GM19023 (cell line): ENCODE measurements at regions not wholly inside any gene's neighbourhood (a gene's known extent, or its start where the extent isn't known, plus 50 kb on each side); places are given as distances from the start of the nearest gene placed in this dataset.
"Not testable (repeated sequence)": the region's sequence is repeated elsewhere in the genome, so short reads cannot be mapped to it uniquely, and the experiment has no call there.

Experiments
- ATAC-seq: cut with Tn5 transposase; IDR thresholded peaks from one replicate; pipeline ENCODE4 v1.9.1; 2021; ENCODE audit warnings: mild to moderate bottlenecking, moderate library complexity; ENCODE audit not compliant: unreplicated experiment

DNA sequence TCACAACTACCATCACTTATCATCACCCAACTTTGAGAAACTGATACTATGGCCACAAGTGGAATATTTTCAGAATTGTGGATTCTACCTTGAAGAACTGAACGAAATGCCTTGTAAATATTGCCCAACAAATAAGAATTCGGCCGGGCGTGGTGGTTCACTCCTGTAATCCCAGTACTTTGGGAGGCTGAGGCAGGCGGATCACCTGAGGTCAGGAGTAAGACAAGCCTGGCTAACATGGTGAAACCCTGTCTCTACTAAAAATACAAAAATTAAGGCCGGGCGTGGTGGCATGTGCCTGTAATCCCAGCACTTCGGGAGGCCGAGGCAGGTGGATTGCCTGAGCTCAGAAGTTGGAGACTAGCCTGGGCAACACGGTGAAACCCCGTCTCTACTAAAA lies 862.7 kb downstream of the ZPLD1 start:
- not testable (repeated sequence) for ATAC-seq

DNA sequence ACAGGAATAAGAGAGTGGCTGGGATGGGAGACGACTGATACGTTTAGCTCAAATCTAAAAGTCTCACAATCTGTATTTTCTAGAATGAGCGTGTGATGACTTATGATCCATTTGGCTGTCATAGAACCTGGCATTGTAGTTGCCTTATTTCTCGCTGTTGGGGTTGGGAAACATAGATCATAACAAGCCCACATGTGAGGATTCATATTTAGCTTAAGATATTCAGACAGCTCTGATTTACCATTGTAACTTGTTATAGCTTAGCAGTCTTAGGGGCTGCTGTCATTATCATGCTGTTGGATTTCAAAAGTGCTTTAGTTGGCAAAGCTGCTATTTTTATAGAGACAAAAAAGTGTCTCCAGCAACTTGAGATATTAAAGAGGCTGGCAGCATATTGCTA lies 871.3 kb downstream of the ZPLD1 start:
- ATAC-seq = no peak

DNA sequence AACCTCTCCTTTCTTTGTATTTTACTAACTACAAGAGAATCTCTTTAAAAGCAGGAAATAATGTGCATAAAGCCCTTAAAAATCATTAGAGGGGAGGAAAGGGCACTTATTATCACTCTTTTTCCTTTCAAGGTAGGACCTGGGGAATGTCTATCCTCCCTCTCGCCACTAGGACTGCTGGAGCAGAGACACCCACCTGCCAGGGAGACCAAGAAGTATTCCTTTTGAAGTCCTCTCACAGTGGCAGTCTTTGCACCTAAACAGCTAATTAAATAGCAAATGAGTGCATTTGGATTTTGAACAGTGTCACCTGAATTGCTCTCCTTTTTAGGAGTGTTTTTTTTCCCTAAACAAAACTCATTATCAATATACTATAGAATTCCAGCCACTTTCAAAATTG lies 874.1 kb downstream of the ZPLD1 start:
- no peak for ATAC-seq

DNA sequence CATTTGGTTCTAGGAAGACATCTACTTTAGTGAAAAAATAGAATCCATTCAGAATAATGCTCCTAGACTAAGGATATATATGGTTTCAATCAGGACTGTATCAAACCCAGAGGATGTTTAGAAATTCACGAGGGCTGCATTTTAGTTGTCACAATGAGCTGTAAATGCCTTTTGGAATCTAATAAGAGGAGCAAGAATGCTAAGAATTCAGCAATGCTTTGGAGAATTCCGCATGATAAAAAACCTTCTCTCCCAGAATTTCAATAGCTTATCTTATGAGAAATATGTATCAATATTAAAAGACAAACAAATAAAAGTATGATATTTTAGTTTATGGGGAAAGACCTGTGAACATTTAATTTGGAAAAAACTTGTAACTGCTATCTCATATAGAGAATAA lies 885.1 kb downstream of the ZPLD1 start:
- ATAC-seq = no peak

DNA sequence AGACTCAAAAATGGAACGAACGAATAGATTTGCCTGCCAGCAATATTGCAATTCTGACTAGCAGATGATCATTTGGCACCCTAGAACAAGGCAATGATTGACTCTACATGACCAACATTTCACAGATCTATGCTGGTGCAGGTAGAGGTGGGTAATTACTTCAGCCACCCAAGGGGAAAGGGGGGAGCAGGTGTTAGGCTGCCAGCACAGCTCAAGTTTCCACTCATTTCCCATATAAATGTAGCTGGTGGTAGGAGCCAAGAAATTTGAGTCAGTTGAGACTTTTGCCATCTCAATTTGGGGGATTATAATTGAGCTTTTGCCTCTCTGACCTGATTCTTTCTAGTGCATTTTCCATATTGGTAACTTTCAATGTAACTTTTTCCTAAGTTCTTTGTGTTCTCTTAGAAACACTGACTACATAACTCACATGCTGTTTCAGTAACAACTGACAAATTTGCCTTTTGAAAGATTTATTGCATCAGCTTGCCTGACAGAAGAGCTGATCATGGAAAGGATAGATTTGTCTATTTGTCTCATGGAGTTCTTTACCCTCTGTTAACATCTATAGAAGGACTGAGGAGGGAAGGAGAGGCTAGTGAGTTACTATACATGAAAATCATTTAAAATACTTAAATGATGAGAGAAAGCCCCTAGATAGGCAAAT lies 902.5 kb downstream of the ZPLD1 start:
- ATAC-seq = no peak

DNA sequence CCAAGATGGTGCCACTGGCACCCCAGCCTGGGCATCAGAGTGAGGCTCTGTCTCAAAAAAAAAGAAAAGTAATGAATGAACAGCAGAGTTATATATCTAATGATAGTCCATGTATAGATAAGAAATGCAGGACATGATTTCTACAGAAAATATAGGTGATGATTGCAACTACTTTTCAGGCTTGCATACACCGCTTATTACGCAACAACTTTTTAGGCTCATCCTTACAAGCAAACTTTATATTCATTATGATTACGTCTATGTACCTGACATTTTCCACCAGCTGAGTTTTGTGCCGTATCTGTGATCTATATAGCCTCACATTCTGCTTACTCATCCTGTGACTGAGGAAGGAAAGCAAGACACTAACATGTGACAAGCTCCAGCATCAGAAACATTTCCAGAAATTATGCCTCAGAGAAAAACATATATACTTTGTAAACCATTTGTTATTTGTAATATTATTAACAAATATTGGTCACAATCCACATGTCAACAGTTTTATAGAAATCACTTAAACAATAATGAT lies 906.3 kb downstream of the ZPLD1 start:
- no peak for ATAC-seq

DNA sequence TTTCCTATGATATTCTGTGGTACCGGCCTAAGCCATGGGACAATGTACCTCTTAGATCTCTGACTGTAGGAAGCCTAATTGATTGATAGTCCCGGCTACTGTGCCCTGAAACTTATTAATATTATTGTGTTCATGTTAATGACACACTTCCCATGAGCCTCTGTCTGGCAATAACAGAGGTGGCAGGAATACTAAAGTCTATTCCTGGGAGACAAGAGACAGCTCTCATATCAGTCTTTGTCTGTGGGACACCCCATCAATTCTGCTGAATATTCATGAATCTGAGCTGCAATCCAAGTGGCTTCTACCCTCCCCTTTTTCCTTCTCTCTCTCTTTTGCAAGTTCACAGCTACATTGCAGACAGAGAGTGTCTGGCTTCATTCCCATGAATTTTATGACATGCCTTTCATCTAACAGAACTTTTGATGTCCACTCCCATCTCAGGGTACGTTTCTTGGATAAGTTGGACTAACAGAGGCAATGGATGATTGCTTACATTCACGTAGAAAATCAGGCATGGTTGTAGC lies 907.5 kb downstream of the ZPLD1 start:
- no peak for ATAC-seq

DNA sequence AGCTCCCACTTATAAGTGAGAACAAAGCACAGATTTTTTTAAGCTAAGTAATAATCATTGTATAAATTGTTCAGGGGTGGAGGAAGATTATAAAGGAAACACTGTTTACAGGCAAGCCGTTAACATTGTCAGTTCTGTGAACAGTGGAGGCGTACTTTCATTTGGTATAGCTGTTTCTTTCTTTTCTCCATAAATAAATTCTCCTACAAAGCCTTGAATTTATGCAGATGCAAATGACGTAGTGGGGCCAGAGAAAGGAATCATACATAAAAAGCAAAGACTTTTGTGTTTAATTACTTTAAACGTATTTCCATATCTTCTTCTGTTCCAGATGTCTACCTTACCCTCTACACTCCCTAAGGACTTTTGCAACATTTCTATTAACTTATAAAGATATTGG lies 914.9 kb downstream of the ZPLD1 start:
- no peak for ATAC-seq

DNA sequence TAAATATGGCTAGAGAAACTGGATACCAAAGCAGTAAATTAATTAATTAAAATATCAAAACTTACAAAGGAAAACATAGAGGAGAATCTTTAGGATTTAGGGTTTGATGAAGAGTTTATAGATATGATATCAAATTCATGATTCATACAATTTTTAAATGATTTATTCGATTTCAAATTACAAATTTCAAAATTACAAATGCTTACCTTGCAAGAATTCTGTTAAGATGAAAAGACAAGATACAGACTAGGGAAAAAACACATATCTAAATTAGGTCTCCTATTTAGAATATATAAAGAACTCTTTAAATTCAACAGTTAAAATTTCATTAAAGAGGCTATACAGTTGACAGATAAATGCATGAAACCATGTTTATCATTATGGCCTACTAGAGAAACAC lies 930.7 kb downstream of the ZPLD1 start:
- no peak for ATAC-seq

DNA sequence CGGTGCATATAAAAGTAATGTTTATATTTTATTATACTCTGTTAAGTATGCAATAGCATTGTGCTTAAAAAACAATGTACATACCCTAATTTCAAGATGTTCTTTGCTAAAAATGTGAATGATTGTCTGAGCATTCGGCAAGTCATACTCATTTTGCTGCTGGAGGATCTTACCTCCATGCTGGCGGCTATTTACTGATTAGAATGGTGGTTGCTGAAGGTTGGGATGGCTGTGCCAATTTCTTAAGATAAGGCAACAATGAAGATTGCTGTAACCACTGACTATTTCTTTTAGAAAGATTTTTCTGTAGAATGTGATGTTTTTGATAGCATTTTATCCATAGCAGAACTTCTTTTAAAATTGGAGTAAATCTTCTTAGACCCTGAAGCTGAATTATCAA lies 932.7 kb downstream of the ZPLD1 start:
- no peak for ATAC-seq

DNA sequence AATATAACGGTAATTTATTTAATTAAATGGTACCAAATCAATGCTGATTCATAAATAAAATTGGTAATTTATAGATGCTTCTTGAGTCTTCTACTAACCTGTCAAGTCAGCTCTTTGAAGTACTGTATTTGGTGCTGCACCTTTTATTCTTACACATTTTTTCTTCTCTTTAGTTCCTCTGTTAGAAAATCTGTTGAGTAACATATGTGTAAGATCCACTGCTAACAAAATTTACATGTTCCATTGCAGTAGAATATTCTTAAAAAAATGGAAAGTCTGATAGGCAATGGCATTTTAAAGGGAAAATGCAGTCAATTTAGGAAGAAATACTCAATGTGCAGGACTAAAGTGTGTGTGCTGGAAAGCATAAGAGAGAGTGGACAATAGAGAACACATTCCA lies 936.6 kb downstream of the ZPLD1 start:
- ATAC-seq = no peak

DNA sequence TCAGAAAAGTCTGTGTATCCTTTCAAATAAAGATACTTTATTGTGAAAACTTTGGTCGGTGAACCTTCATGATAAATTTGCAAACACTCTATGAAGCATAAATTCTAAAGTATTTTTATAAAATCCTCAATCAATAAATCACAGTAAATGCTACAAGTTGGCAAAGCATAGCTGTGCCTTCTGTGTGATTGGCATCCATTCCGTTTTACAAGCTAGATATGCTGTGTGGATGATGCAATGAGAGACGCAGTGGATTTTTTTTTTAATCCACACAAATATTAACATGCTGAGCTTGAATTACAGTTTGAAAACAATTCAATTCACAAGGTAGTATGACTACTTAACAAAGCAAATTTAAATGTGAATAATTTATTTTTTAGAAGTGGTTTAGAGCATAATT lies 937.2 kb downstream of the ZPLD1 start:
- no peak for ATAC-seq

DNA sequence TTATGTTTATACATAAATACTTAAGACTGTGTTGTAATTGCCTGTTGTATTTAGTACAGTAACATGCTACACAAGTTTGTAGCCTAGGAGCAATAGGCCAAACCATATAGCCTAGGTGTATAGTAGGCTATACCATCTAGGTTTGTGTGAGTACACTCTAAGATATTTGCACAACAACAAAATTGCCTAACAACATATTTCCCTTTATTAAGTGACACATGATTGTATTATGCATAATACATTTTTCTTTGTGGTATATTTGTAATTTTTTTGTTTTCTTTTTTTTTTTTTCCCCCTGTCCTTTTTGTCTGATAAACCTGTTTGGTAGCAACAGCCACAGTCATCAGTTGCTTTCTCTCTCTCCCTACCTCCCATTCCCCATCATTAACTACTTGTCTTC lies 945.6 kb downstream of the ZPLD1 start:
- no peak for ATAC-seq

DNA sequence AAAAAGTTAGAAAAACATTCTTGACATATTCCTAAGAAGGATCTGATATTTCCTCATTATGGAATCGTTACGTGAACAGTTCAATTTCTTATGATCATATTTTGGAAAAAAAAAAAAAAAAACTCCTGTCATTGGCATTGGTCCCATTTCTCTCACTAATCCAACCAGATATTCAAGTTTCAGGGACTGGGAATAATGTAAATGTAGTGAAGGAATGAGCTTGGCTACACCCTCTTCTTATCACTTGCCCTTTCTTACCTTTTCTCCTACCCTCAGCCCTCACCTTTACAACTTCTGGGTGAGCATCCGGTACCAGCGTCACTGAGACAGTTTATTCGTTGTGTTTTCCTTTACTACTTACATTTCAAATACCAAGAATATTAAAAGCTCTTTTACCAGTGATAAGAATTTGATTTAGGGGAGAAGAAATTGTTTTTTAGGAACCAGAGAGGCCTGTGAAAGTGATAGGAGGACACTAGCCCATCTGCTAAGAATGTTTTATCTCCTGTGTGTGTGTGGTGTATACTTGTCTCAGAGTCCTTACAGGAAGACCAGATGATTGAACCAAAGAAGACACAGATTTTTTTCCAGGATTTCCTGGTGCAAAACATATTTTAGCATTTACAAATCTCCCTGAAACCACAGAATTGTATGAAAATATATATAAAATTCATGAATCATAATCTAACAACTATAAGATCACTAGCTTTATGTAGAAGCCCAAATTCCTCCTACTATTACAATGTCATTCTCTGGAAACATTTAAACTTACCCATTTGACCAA lies 946.7 kb downstream of the ZPLD1 start:
- no peak for ATAC-seq

DNA sequence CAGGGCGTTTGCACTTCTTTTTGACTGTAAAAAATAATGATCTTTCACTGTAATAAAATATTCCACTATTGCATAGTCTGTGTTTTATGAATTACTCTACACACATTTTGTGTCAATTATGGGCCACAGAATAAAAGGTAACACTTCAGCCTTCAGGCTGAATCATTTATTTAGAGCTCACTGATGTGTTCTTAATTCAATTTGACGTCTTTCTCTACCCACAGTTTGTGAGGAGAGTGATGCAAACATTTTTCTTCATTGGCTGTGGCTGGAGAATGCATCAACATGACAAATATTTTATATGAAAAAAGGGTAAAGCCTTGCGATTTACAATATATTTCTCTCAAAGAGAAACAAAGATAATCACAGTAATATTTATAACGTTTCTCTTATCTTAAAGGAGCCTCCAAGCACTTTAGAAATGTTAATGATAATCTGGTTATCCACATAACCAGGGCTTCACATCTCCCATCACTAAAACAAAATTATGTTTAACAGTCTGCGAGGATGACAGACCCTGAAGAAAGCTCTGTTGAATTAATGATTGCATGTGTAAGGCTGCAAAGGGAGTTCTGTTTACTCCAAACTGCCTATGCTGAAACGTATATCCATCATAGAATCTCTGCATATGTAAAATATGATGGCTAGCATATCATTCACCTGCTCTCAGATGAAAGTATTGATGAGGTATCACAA lies 951.3 kb downstream of the ZPLD1 start:
- ATAC-seq = no peak

DNA sequence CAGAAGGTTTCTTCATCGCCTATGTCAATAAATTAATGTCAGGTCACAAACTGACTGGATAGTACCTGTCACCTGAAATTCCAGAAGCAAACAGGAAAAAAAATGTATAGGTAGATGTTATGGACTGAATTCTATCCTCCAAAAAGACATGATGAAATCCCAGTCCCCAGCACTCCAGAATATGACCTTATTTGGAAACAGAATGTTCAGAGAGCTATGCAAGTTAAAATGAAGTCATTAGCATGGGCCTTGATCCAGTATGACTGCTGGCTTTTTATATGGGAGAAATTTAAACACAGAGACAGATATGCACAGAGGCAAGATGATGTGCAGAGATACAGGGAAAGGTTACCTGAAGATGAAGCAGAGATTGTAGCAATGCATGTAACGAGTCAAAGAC lies 953.4 kb downstream of the ZPLD1 start:
- no peak for ATAC-seq

DNA sequence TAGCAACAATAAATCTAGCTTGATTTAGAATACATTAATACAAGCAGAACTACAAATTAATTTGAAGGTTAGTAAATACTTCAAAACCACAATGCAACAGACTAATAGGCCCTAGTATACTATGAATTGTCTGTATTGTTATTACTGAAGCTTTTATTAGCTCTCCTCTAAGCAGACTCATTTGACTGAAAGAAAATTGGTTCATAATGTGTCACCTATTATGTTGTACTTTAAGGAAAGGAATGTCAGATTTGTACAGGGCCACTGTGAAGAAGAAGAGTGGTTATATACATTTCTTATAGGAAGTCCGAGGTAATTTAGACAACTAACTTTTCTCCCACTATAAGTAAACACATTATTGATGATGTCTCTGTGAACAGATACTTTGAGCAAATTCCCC lies 954.5 kb downstream of the ZPLD1 start:
- no peak for ATAC-seq

DNA sequence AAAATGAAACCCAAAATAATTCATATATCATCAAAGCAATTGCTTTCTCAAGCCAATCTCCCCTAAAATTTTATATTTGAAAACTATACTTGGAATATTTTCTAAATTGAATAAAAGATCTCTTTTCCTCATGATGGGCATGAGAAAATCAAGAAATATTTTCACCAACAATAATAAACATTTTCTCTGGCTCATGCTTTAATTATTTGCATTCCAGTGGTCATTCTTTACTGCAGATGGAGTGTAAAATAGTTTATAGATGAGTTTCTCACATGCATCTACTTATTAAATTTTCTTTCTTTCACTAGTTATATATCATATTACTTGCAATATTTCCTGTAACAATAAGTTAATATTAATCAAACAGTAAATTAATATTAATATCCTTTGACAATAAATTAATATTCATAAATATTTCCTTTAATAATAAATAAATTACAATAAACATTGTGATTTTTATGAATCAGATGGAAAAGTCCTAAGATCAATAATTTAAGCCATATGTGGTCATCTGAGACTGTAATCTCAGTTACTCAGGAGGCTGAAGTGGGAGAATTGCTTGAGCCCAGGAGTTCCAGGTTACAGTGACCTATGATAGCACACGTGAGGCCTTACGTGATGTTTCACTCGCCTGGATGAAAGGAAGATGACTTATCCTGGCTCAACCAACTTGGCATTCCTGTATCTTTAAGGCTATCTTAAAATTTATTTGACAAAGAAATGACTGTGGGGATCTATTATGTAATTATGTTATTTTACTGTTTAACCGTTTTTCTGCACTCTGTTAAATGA lies 958.8 kb downstream of the ZPLD1 start:
- no peak for ATAC-seq

DNA sequence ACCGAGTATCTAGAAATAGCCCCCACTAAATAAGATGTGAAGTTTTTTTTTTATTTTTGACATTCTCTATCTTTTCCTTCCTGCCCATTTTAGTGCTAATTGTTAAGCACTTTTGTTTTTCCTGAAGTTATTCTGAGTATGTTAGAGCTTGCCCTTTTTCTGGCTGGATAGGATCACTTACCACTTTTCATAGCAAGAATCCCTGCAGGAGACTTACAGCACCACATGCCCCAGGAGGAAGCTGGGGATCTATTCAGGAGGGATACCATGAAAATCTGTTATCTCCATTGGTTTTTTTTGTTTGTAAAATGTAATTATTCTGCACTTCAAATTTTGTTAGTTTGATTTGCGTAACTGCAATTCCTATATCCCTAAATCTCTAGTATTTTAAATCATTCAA lies 968.4 kb downstream of the ZPLD1 start:
- ATAC-seq = no peak

DNA sequence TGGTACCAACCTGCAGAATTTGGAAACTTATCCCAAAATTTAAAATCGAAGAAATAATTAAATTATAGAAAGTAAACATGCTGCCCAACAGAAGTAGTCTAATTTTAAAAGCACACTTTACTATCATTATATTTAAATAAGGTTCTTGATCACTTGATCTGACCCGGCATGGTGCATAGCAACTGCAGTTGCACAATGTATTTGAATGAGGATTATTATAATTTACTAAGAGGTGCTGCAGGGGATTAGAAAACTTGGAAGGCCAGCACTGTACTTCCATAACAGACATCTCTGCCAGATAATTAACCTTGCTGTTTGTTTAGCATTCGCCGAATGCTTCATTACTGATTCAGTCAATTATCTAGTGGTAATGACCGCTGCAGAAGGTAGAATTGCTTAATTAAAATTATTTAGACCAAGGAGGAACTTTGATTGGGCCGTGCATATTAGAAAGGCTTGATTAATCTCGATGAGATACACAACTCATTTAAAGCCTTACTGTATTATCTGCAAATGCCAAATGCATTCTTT lies 971.6 kb downstream of the ZPLD1 start:
- no peak for ATAC-seq

DNA sequence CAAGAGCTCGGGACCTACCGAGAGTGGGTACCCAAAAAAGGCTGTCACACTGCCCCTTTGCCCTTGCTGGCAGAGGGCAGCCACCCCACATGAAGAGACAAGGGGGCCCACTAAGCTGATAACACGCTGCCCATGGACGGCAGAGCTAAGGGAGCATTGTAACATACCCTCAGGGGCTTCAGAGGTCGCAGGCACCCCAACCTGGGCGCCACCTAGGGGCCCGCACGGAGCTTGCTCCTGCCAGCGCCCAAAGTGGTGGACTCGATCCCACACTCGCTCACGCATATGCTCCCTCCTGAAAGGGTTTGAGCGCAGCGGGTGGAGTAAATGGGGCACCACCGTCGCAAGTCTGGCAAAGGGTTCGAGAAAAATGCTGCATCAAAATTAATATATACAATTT lies 975.4 kb downstream of the ZPLD1 start:
- peak; percentile 50 for ATAC-seq
